ENCODE measurements at regions not wholly inside any gene's neighbourhood (a gene's known extent, or its start where the extent isn't known, plus 50 kb on each side); places are given as distances from the start of the nearest gene placed in this dataset.
A peak's percentile ranks its signal among the peaks of the same experiment; 100 is the strongest.
"Not testable (repeated sequence)": the region's sequence is repeated elsewhere in the genome, so short reads cannot be mapped to it uniquely, and the experiment has no call there.

DNA sequence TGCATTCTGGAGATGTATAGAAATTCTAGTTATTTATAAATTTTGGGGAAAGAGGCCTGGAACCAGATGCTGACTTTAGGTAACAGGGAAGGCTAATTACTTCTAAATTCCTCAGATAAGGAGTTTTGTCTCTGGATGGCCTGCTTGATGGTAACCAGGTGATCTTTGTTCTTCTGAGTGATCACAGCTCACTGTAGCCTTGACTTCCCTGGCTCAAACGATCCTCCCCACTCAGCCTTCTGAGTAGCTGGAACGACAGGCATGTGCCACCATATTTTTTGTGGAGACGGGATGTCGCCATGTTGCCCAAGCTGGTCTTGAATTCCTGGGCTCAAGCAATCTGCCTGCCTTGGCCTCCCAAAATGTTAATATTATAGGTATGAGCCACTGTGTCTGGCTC is 54.4 kb upstream of the MSH6 start:
- no peak for DNase-seq (ENCODE audit: low read depth)

DNA sequence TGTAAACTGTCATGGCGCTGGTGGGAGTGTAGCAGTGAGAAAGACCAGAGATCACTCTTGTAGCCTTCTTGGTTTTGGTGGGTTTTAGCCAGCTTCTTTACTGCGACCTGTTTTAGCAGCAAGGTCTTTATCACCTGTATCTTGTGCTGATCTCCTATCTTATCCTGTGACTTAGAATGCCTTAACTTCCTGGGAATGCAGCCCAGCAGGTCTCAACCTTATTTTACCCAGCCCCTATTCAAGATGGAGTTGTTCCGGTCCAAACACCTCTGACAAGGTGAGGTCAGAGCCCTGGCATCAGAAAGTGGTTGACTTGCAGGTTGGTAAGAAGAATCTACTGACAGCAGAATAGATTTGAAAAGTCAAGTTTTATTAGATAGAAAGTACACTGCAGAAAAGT is 55.0 kb upstream of the MSH6 start:
- no peak for DNase-seq (ENCODE audit: low read depth)

DNA sequence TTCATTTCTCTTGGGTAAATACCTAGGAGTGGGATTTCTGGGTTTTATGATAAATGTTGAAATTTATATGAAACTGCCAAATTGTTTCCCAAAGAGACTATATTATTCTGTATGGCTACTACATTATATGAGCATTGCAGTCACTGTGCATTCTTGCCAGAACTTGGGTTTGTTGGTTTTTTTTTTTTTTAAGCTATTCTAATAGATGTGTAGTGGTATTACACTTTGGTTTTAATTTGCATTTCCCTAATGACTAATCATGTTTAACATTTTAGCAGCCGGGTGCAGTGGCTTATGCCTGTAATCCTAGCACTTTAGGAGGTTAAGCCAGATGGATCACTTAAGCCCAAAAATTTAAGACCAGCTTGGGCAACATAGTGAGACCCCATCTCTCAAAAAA is 56.0 kb upstream of the MSH6 start:
- not testable (repeated sequence) for DNase-seq (ENCODE audit: low read depth)

DNA sequence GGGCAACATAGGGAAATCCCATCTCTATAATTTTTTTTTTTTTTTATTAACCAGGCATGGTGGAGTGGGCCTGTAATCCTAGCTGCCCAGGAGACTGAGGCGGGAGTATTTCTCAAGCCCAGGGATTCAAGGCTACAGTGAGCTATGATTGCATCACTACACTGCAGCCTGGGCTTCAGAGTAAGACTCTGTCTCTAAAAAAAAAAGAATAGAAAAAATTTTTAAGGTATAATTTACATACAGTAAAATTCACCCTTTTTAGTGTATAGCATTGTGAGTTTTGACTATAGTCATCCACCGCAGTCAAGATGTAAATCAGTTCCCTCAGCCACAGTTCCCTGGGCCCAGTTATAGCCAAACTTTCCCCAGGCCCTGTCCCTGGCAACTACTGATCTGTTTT is 57.1 kb upstream of the MSH6 start:
- DNase-seq (ENCODE audit: low read depth), result no peak

DNA sequence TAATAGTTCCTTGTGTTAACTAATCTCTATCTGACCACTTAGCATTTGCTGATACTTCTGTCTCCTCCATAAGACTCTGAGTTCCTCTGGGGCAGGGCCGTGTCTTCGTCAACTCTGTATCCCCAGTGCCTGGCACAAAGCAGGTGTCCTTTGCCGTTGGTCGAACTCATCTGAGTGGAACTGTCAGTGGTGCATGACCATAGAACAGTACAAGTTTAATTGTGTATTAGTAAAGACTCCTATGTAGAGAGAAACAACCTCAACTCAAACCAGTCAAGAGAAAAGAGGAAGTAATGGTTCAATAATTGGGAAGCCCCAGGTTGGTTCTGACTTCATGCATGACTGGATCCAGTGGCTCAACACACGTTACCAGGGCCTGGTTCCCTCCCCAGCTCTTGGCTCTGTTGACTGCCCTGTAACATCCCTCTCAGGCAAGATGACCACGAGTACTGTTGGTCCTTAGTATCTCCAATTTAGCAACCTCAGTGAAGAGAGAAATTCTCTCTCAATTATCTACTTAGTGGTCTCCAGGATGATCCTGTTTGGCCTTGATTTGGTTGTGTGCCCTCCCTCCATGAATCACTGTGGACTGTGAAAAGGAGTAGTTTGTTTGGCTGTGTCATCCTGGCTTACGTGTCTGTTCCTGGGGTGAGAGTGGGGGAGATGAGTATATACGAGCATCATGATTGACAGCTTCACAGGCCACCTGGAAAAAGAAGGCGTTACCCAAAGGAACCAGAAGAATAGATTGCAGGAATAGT is 58.5 kb upstream of the MSH6 start:
- DNase-seq (ENCODE audit: low read depth), result peak; percentile 63

DNA sequence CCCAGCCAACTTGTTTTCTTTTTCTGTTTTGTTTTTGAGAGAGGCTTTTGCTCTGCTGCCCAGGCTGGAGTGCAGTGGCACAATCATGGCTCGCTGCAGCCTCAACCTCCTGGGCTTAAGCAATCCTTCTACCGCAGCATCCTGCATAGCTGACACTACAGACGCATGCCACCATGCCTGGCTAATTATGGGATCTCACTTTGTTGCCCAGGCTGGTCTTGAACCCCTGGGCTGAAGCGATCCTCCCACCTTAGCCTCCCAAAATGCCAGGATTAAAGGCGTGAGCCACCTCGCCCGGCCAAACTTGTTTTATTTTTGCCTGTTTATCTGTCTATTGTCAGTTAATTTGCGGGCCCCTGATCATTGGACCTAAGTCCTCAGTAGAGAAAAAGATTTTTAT is 61.6 kb upstream of the MSH6 start:
- no peak for DNase-seq (ENCODE audit: low read depth)

DNA sequence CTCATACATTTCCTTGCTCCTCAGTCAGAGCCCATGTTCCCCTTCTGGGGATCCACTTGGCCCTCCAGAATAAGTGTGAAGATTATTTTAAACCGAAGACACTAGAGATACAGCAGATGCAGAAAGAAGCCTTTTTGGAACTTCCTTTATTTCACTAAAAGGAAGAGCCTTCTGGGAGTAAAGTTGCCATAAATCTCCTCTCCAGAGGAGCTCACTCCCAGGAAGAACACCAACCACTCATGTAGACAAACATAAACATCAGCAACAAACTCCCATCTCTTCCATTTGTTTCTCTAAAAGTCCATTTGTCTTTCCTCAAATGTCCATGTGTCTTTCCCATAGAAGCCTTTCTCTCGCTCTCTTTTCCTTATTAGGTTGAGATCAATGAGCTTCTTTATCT is 62.4 kb upstream of the MSH6 start:
- no peak for DNase-seq (ENCODE audit: low read depth)

DNA sequence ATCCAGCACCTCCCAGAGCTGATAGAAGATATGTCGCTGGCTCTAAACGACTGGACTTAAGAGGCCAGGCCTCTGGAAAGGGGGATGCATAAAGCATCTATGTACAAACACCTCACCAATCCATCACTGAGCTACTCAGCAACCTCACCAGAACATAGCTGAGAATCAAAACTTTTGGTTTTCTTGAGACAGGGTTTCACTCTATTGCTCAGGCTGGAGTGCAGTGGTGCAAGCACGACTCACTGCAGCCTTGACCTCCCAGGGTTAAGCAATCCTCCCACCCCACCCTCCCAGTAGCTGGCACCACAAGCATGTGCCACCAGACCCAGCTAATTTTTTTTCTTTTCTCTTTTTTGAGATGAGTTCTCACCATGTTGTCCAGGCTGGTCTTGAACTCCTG is 62.9 kb upstream of the MSH6 start:
- DNase-seq (ENCODE audit: low read depth), result no peak

DNA sequence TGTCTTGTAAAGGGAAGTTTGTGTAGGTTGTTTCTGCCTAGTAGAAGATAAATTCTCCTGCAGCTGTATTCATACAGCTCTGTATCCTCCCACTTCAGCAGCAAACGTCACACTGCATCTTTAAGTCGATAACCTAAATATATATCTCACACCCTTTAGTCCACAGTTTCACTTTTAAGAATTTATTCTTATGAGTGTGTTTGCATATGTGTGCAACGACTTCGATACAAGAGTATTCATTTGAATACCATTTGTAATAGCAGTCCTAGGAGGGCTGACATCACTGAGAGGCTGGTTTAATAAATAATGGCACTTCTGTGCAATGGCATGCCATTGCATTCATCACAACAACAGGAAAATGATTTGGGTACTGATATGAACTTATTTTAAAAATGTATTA is 63.8 kb upstream of the MSH6 start:
- no peak for DNase-seq (ENCODE audit: low read depth)

DNA sequence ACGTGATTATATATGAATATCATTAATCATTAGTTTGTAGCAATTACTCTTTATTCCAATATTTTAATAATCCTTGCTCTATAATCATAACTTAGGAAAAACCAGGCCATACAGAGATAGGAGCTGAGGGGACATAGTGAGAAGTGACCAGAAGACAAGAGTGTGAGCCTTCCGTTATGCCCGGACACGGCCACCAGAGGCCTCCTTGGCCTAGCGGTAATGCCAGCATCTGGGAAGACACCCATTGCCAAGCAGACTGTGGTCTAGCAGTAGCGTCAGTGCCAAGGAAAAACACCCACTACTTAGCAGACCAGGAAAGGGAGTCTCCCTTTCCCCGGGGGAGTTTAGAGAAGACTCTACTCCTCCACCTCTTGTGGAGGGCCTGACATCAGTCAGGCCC is 66.6 kb upstream of the MSH6 start:
- DNase-seq (ENCODE audit: low read depth), result not testable (repeated sequence)

DNA sequence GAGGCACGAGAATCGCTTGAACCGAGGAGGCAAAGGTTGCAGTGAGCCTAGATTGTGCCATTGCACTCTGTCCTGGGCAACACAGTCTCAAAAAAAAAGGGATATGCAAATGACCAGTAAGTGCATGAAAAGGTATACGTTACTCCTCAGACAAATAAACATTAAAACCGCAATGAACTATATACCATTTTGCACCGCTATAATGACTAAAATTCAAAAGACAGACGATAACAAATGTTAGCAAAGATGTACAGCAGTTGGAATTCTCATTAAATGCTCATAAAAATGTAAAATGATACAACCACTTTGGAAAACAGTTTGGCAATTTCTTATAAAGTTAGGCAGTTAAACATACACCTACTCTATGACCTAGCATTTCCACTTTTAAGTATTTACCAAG is 67.4 kb upstream of the MSH6 start:
- no peak for DNase-seq (ENCODE audit: low read depth)

DNA sequence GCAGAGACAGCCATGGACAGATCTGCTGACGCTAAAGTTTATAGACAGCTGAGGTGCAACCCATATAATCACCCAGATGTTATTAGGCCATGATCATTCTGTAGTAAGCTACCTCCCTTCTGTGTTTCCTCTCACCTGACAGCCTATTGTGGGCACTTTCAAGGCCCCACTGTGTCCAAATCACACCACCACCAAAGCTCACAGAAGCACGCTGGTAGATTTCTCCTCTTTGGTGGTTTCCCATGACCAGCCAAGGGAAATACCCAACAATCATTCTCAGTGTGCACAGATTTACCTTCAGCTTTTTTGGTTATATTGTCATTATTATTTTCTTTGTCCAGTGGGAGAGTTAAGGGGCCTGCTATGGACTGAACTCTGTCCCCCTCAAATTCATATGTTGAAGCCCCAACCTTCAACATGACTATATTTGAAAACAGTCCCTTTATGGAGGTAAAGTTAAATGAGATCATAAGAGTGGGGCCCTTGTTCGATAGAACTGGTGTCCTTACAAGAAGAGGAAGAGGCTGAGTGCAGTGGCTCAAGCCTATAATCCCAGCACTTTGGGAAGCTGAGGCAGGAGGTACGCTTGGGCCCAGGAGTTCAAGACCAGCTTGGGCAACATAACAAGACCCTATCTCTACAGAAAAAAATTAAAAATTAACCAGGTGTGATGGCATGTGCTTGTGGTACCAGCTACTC is 74.0 kb upstream of the MSH6 start:
- no peak for DNase-seq (ENCODE audit: low read depth)

DNA sequence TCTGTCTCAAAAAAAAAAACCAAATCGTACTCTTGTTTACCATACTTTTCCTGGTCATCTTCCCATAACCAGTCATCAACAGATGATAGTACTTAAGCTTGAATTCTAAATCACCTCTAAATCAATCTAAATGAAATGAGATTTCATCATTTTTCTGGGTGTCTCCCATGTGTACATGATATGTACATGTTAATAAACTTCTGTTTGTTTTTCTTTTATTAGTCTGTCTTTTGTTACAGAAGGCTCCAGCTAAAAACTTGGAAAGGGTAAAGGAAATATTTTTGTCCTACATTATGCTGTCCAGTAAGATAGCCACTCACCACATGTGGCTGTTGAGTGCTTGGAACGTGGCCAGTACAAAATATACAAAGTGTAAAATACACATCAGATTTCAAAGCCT is 78.7 kb upstream of the MSH6 start:
- DNase-seq (ENCODE audit: low read depth), result no peak

DNA sequence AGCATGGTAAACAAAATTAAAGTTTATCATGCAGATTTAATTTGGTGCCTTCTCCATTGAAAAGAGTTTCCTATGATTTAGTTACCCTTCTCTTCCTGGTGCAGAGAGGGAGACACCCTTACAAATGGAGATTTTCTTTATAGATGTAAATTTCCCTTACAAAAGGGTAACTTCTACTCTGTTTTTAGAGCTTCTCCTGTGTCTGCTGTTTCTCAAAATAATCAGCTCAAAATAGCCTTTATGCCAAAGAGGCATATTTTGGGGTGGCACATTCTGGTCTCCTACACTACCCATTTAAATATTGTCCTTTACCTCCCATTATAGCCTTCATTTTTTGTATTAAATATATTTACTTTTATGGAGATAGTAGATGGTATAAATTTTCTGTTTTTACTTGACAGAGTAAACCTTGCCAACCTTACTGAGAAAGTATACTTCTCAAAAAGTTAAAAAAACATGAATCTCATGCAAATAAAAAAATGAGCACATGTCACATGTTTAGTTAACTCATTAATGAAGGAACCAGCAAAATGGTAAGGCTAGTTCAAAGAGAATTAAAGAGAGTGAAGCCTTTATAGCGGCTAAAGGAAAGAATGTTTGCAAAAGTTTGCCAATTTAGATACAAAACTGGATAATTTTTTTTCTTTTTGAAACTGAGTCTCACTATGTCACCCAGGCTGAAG is 83.3 kb upstream of the MSH6 start:
- no peak for DNase-seq (ENCODE audit: low read depth)

DNA sequence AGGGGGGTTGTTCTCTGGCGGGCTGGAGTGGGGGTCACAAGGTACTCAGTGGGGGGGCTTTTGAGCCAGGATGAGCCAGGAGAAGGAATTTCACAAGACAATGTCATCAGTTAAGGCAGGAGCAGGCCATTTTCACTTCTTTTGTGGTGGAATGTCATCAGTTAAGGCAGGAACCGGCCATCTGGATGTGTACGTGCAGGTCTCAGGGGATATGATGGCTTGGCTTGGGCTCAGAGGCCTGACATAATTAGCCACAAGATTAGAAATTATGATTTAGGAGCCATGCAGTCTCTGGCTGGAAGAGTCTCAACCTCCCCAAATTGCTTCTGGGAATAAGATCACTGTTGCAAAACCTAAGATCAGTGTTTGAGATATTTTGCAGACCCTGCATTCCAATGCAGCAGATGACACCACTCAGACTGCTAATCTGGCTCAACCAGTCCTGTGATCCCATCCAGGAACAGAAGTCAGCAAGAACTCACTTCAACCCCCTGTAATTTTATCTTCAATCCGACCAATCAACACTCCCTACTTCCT is 84.4 kb upstream of the MSH6 start:
- not testable (repeated sequence) for DNase-seq (ENCODE audit: low read depth)

DNA sequence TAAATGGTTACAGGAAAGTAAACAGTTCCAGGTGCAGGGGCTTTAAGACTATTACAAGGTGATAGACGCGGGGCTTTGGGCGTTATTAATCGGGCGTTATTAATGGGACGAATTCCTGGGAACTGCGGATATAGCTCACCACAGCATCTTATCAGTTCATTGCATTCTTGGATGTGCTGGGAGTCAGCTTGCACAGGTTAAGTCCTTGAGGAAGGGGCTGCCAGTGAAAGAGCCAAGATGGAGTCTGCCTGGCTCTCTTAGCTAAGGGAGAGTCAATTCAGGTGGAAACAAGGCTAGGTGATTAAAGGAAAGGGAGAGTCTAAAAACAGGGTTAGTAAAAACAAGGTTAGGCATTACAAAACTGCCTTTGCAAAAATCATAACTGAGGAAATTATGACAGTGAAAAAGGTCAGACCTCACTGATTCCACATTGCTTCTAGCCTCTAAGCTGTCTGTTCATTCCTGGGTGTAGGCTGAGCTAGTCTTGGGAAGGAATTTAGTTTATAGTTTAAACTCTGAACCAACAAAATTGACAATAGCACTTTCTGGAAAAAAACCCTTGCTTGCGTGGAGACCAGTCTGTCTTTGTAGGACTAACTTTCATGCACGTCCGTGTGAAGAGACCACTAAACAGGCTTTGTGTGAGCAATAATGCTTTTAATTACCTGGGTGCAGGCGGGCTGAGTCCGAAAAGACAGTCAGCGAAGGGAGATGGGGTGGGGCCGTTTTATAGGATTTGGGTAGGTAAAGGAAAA is 85.1 kb upstream of the MSH6 start:
- DNase-seq (ENCODE audit: low read depth), result not testable (repeated sequence)

DNA sequence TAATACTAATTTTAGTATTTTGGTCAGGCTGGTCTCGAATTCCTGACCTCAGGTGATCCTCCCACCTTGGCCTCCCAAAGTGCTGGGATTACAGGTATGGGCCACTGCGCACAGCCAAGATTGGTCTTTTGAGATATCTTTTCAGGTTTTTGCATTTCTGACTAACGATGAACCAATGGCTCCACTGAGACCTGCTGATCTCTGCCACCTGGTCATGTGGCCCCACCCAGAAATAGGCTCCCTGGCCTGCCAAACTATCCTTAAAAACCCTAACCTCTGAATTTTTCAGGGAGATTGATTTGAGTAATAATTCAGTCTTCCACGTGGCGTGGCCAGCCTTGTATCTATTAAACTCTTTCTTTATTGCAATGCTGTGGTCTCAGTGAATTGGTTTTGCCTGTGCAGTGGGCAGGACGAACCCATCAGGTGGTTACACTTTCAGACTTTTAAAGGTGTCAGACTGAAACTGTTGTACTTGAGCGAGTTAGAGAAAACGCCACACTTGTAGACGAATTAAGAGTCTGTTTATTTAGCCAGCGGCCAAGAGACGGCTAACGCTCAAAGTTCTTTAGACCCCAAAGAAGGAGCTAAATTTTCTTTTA is 85.8 kb upstream of the MSH6 start:
- no peak for DNase-seq (ENCODE audit: low read depth)

DNA sequence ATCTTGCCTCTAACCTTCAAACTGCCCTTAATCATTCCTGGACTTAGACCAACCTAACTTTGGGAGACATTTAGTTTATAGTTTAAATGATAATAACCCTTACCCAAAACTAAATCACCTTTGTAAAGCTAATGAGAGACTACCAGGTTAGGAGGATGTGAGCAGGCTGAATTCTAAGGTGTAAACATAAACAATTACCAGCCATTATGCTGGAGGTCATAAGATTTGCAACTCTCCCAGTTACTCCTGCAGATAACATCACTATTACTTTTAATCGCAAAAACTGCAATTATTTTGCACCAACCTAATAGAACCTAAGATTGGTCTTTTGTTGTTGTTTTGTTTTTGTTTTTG is 86.5 kb upstream of the MSH6 start:
- no peak for DNase-seq (ENCODE audit: low read depth)

DNA sequence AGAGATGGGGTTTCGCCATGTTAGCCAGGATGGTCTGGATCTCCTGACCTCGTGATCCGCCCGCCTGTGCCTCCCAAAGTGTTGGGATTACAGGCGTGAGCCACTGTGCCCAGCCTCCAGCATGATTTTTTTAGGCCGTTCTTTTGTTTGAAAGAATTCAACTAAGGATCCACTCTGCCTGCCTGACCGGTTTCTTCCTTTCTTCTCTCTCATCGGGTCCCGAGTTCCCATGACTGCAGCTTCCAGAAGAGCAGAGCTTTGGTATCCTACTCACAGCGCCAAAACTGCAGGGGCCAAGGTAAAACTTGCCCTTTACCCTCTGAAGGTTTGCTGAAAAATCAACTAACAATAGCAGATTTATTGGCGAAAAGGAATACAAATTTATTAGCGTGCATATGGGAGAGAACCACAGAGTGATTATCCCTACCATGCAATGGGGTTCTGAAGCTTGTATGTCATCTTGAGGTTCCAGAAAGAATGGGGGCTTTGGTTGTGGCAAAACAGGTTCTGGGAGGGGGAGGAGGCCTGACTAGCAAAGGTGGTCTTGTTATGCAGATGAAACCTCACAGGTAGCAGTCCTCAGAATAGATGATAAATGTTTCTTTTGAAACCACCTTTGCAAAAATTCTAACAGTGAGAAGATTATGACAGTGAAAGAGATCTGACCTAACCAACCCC is 87.0 kb upstream of the MSH6 start:
- no peak for DNase-seq (ENCODE audit: low read depth)

DNA sequence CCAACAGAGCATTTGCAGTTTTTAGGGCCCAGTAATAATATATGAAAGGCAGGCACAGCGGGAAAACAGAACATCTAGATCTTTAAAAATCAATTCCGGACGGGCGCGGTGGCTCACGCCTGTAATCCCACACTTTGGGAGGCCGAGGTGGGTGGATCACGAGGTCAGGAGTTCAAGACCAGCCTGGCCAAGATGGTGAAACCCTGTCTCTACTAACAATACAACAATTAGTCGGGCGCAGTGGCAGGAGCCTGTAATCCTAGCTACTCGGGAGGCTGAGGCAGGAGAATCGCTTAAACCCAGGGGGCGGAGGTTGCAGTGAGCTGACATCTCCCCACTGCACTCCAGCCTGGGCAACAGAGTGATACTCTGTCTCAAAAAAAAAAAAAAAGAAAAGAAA is 88.5 kb upstream of the MSH6 start:
- not testable (repeated sequence) for DNase-seq (ENCODE audit: low read depth)

DNA sequence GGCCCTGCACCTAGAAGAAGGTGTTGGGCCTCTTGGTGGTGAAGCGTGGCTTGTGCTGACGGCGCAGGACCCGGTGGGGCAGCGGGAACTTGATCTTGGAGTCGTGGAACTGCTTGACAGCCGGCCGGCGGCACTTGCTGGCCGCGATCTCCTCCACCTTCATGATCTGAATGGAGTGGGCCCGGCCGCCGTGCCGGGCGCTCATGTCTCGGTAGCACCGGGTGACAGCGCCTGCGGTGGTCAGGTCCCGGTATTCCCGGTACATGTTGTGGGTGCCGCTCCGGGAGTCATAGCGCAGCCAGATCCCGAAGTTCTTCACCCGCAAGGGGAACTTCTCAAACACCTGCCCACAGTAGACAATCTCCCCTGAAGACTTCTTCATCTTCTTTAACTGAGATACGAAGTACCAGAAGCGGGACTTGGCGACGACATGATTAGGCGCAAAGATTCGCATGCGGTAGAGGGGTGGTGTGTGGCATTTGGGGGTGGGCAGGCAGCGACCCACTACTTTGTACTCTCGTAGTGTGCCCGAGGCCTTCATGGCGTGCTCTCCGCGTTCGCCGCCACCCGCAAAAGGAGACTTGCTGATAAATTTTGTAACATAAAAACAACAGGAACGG is 92.1 kb upstream of the MSH6 start:
- DNase-seq (ENCODE audit: low read depth), result not testable (repeated sequence)
